ENCODE measurements at regions not wholly inside any gene's neighbourhood (a gene's known extent, or its start where the extent isn't known, plus 50 kb on each side); places are given as distances from the start of the nearest gene placed in this dataset.

DNA sequence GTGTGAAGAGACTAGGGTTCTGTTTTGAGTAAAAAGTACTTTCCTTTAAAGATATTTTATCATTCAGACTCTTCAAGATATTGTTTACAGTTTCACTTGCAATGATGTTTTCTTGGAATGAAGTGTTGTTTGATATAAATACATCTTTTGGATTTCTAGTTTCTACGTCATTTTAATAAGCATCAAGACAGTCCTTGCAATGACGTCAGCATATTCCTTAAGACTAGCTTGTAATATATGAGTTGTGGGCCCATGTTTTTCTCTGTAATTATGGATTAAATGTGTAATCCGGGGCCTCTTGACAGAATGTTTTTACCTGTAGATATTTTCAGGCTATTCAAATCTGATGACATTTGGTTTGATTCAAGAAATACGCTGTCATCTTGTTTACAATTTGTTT lies 66.1 kb downstream of the RBMX2 start:
- no peak for TF ChIP-seq CBX2 (IDR thresholded peaks at IDR 0.05; ENCODE audit: borderline replicate concordance, low read depth)
- no peak for TF ChIP-seq CBX8 (IDR thresholded peaks at IDR 0.05)
- TF ChIP-seq SREBF2 (IDR thresholded peaks at IDR 0.05): no peak
- TF ChIP-seq, protein P1, sequence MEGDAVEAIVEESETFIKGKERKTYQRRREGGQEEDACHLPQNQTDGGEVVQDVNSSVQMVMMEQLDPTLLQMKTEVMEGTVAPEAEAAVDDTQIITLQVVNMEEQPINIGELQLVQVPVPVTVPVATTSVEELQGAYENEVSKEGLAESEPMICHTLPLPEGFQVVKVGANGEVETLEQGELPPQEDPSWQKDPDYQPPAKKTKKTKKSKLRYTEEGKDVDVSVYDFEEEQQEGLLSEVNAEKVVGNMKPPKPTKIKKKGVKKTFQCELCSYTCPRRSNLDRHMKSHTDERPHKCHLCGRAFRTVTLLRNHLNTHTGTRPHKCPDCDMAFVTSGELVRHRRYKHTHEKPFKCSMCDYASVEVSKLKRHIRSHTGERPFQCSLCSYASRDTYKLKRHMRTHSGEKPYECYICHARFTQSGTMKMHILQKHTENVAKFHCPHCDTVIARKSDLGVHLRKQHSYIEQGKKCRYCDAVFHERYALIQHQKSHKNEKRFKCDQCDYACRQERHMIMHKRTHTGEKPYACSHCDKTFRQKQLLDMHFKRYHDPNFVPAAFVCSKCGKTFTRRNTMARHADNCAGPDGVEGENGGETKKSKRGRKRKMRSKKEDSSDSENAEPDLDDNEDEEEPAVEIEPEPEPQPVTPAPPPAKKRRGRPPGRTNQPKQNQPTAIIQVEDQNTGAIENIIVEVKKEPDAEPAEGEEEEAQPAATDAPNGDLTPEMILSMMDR (IDR thresholded peaks at IDR 0.05): no peak
- no peak for TF ChIP-seq NFE2L2 (conservative IDR thresholded peaks at IDR 0.05; ENCODE audit: low read length)
- TF ChIP-seq, protein P2, sequence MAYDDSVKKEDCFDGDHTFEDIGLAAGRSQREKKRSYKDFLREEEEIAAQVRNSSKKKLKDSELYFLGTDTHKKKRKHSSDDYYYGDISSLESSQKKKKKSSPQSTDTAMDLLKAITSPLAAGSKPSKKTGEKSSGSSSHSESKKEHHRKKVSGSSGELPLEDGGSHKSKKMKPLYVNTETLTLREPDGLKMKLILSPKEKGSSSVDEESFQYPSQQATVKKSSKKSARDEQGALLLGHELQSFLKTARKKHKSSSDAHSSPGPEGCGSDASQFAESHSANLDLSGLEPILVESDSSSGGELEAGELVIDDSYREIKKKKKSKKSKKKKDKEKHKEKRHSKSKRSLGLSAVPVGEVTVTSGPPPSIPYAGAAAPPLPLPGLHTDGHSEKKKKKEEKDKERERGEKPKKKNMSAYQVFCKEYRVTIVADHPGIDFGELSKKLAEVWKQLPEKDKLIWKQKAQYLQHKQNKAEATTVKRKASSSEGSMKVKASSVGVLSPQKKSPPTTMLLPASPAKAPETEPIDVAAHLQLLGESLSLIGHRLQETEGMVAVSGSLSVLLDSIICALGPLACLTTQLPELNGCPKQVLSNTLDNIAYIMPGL (CRISPR knock-in tag; IDR thresholded peaks at IDR 0.05; ENCODE audit: borderline replicate concordance): no peak
